ENCODE measurements at regions not wholly inside any gene's neighbourhood (a gene's known extent, or its start where the extent isn't known, plus 50 kb on each side); places are given as distances from the start of the nearest gene placed in this dataset.
A peak's percentile ranks its signal among the peaks of the same experiment; 100 is the strongest.

GRCh38 chr1:73180397-73181189 lies 898.3 kb upstream of the NEGR1 start:
- no peak for DNase-seq

- DNase-seq, result no peak
These were observed 894.6 kb upstream of the NEGR1 start for GRCh38 chr1:73176902-73177301.

GRCh38 chr1:73167009-73167657 lies 884.8 kb upstream of the NEGR1 start:
- no peak for DNase-seq

GRCh38 chr1:73162564-73162963 lies 880.2 kb upstream of the NEGR1 start:
- no peak for DNase-seq

GRCh38 chr1:73161418-73161817 lies 879.1 kb upstream of the NEGR1 start:
- no peak for DNase-seq

- DNase-seq, result no peak
These were observed 878.4 kb upstream of the NEGR1 start for GRCh38 chr1:73160759-73161158.

GRCh38 chr1:73144311-73144710 lies 862.0 kb upstream of the NEGR1 start:
- no peak for DNase-seq

GRCh38 chr1:73136975-73137374 lies 854.6 kb upstream of the NEGR1 start:
- DNase-seq, result no peak

- DNase-seq, result no peak
These were observed 824.6 kb upstream of the NEGR1 start for GRCh38 chr1:73106931-73107330.

GRCh38 chr1:73105755-73106154 lies 823.4 kb upstream of the NEGR1 start:
- no peak for DNase-seq

GRCh38 chr1:73104749-73105148 lies 822.4 kb upstream of the NEGR1 start:
- no peak for DNase-seq

GRCh38 chr1:73100216-73100615 lies 817.9 kb upstream of the NEGR1 start:
- DNase-seq, result no peak

- DNase-seq, result no peak
These were observed 815.6 kb upstream of the NEGR1 start for GRCh38 chr1:73097917-73098316.

GRCh38 chr1:73096841-73097240 lies 814.5 kb upstream of the NEGR1 start:
- no peak for DNase-seq

GRCh38 chr1:73092383-73092782 lies 810.0 kb upstream of the NEGR1 start:
- DNase-seq, result no peak

GRCh38 chr1:73066866-73067265 lies 784.5 kb upstream of the NEGR1 start:
- DNase-seq, result no peak

GRCh38 chr1:73065339-73066041 lies 783.2 kb upstream of the NEGR1 start:
- DNase-seq, result no peak

- peak; percentile 20 for DNase-seq
These were observed 774.5 kb upstream of the NEGR1 start for GRCh38 chr1:73056826-73057225.

- no peak for DNase-seq
These were observed 762.1 kb upstream of the NEGR1 start for GRCh38 chr1:73044241-73045036.

- DNase-seq, result peak; percentile 9
These were observed 760.1 kb upstream of the NEGR1 start for GRCh38 chr1:73042403-73042802.

GRCh38 chr1:73040811-73041210 lies 758.5 kb upstream of the NEGR1 start:
- DNase-seq, result no peak

- no peak for DNase-seq
These were observed 751.9 kb upstream of the NEGR1 start for GRCh38 chr1:73034271-73034670.

- no peak for DNase-seq
These were observed 751.3 kb upstream of the NEGR1 start for GRCh38 chr1:73033640-73034039.

Data from HCEC 1CT (cell line).